ENCODE measurements at regions not wholly inside any gene's neighbourhood (a gene's known extent, or its start where the extent isn't known, plus 50 kb on each side); places are given as distances from the start of the nearest gene placed in this dataset.

GRCh38 chr13:73479351-73479750, 420.5 kb downstream of the KLF5 start:
- ATAC-seq: no peak
- TF ChIP-seq SNAI2 (CRISPR knock-in tag; IDR thresholded peaks at IDR 0.05): no peak
- no peak for TF ChIP-seq ZNF8 (CRISPR knock-in tag; IDR thresholded peaks at IDR 0.05)
- no peak for TF ChIP-seq ZFP3 (CRISPR knock-in tag; IDR thresholded peaks at IDR 0.05)
- TF ChIP-seq ZC3H10 (CRISPR knock-in tag; IDR thresholded peaks at IDR 0.05): no peak
- TF ChIP-seq, protein P1, sequence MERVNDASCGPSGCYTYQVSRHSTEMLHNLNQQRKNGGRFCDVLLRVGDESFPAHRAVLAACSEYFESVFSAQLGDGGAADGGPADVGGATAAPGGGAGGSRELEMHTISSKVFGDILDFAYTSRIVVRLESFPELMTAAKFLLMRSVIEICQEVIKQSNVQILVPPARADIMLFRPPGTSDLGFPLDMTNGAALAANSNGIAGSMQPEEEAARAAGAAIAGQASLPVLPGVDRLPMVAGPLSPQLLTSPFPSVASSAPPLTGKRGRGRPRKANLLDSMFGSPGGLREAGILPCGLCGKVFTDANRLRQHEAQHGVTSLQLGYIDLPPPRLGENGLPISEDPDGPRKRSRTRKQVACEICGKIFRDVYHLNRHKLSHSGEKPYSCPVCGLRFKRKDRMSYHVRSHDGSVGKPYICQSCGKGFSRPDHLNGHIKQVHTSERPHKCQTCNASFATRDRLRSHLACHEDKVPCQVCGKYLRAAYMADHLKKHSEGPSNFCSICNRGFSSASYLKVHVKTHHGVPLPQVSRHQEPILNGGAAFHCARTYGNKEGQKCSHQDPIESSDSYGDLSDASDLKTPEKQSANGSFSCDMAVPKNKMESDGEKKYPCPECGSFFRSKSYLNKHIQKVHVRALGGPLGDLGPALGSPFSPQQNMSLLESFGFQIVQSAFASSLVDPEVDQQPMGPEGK (CRISPR knock-in tag; IDR thresholded peaks at IDR 0.05; ENCODE audit: borderline replicate concordance): no peak
- no peak for TF ChIP-seq TCF4 (CRISPR knock-in tag; IDR thresholded peaks at IDR 0.05; ENCODE audit: borderline replicate concordance)
- TF ChIP-seq ZFP30 (CRISPR knock-in tag; IDR thresholded peaks at IDR 0.05): no peak

DNA sequence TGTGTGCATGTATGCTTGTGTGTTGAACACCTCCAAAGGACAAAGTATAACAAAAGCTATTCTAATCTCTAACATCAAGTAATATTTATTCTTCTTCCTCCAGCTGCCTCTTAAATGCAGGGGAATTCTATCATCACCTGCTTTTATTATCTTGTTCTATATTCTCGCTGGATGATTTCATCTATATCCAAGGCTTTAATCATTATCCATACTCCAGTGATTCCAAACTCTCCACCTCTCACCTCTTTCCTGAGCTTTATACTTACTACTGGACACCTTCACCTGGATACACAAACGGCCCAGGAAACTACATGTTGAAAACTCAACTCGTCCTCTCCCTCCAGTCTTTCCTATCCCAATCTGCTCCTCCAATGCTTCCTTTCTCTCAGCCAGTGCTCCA, 418.6 kb downstream of the KLF5 start:
- TF ChIP-seq TOX (CRISPR knock-in tag; IDR thresholded peaks at IDR 0.05; ENCODE audit: borderline replicate concordance) (no peak), TCF4 (CRISPR knock-in tag; IDR thresholded peaks at IDR 0.05; ENCODE audit: borderline replicate concordance) (no peak), ZFP3 (CRISPR knock-in tag; IDR thresholded peaks at IDR 0.05) (no peak), PPARA (CRISPR knock-in tag; IDR thresholded peaks at IDR 0.05; ENCODE audit: borderline replicate concordance) (no peak), ZNF8 (CRISPR knock-in tag; IDR thresholded peaks at IDR 0.05) (no peak), ISL1 (CRISPR knock-in tag; IDR thresholded peaks at IDR 0.05) (no peak), CSRNP3 (CRISPR knock-in tag; IDR thresholded peaks at IDR 0.05) (no peak), CSDC2 (CRISPR knock-in tag; IDR thresholded peaks at IDR 0.05) (no peak), ZC3H10 (CRISPR knock-in tag; IDR thresholded peaks at IDR 0.05) (no peak), OSR1 (CRISPR knock-in tag; IDR thresholded peaks at IDR 0.05) (no peak), ESRRG (CRISPR knock-in tag; IDR thresholded peaks at IDR 0.05) (no peak), RARB (CRISPR knock-in tag; IDR thresholded peaks at IDR 0.05) (no peak), ARNTL (CRISPR knock-in tag; IDR thresholded peaks at IDR 0.05; ENCODE audit: borderline replicate concordance, low read depth) (no peak), ZFP30 (CRISPR knock-in tag; IDR thresholded peaks at IDR 0.05) (no peak)
- TF ChIP-seq, protein P1 (CRISPR knock-in tag; IDR thresholded peaks at IDR 0.05; ENCODE audit: borderline replicate concordance): no peak
- TF ChIP-seq, protein P2, sequence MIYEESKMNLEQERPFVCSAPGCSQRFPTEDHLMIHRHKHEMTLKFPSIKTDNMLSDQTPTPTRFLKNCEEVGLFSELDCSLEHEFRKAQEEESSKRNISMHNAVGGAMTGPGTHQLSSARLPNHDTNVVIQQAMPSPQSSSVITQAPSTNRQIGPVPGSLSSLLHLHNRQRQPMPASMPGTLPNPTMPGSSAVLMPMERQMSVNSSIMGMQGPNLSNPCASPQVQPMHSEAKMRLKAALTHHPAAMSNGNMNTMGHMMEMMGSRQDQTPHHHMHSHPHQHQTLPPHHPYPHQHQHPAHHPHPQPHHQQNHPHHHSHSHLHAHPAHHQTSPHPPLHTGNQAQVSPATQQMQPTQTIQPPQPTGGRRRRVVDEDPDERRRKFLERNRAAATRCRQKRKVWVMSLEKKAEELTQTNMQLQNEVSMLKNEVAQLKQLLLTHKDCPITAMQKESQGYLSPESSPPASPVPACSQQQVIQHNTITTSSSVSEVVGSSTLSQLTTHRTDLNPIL (CRISPR knock-in tag; IDR thresholded peaks at IDR 0.05; ENCODE audit: low read depth): no peak
- no peak for ATAC-seq

GRCh38 chr13:73473016-73473415, 414.2 kb downstream of the KLF5 start:
- TF ChIP-seq, protein P1 (CRISPR knock-in tag; IDR thresholded peaks at IDR 0.05; ENCODE audit: borderline replicate concordance): no peak
- TF ChIP-seq RARB (CRISPR knock-in tag; IDR thresholded peaks at IDR 0.05) (no peak), PPARA (CRISPR knock-in tag; IDR thresholded peaks at IDR 0.05; ENCODE audit: borderline replicate concordance) (no peak), ZC3H10 (CRISPR knock-in tag; IDR thresholded peaks at IDR 0.05) (no peak), ISL1 (CRISPR knock-in tag; IDR thresholded peaks at IDR 0.05) (no peak), ZFP30 (CRISPR knock-in tag; IDR thresholded peaks at IDR 0.05) (no peak), ARNTL (CRISPR knock-in tag; IDR thresholded peaks at IDR 0.05; ENCODE audit: borderline replicate concordance, low read depth) (no peak), ESRRG (CRISPR knock-in tag; IDR thresholded peaks at IDR 0.05) (no peak), CSRNP3 (CRISPR knock-in tag; IDR thresholded peaks at IDR 0.05) (no peak), SNAI2 (CRISPR knock-in tag; IDR thresholded peaks at IDR 0.05) (no peak), BACH2 (CRISPR knock-in tag; IDR thresholded peaks at IDR 0.05; ENCODE audit: borderline replicate concordance) (no peak)
- TF ChIP-seq, protein P2 (CRISPR knock-in tag; IDR thresholded peaks at IDR 0.05; ENCODE audit: low read depth): no peak
- ATAC-seq: no peak
